Hindlimb muscle (tissue), 1 donor: ENCODE measurements at regions not wholly inside any gene's neighbourhood (a gene's known extent, or its start where the extent isn't known, plus 50 kb on each side); places are given as distances from the start of the nearest gene placed in this dataset.
A peak's percentile ranks its signal among the peaks of the same experiment; 100 is the strongest.
"Not testable (repeated sequence)": the region's sequence is repeated elsewhere in the genome, so short reads cannot be mapped to it uniquely, and the experiment has no call there.

Experiments
- DNase-seq: peaks from one replicate; pipeline ENCODE4 v3.0.0-alpha.2; 2013

DNA sequence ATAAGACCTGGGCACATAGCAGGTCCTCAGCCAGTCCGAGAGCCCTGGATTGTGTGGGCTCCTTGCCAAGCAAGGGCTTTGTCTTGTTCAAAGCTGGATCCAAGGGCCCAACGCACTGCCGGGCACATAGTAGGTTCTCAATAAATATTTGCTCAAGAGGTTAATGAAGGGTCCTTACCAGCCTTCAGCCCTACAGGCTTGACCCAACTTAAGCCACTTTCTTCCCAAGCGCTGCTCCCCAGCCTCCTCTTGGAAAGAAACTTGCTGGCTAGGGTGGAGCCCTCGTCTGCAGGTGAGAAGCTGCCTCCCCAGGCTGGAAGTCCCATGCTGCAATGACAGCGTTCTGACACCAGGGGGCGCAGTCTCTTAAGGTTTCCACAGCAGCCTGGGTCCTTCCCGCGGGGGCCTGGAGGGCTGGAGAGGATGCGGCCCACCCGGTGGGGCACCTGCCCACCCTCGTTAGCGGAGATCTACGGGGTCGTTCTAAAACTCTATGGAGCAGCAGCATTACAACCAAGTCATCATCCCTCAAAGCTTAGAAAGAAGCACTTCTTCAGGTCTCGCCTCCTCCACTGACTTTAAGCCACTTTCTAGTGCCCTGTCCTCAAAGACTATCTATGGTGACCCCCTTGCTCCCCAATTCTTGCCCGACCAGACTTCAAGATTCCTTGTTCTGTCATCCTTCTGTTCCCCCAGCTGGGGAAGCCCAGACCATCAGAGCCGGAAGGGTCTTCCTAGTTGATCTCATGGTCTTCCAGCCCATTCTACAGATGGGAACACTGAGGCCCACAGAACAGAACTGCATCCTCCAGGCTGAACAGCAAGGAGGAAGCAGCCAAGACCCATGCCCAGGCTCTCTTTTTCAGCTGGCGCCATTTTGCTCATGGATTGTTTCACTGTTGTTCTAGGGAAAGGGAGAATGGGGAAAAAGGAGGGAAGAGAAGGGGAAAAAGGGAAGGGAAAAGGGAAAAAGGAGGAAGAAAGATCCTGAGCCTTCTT is 115.4 kb downstream of the LHX2 start:
- peak; percentile 59 for DNase-seq

- DNase-seq = no peak
Observed at GRCh38 chr9:124128568-124129166, 117.1 kb downstream of the LHX2 start.

- no peak for DNase-seq
Observed at GRCh38 chr9:124130277-124131075, 118.9 kb downstream of the LHX2 start.

- not testable (repeated sequence) for DNase-seq
Observed at GRCh38 chr9:124131518-124131917, 120.0 kb downstream of the LHX2 start.

GRCh38 chr9:124132671-124133147 is 121.1 kb downstream of the LHX2 start:
- DNase-seq = no peak

DNA sequence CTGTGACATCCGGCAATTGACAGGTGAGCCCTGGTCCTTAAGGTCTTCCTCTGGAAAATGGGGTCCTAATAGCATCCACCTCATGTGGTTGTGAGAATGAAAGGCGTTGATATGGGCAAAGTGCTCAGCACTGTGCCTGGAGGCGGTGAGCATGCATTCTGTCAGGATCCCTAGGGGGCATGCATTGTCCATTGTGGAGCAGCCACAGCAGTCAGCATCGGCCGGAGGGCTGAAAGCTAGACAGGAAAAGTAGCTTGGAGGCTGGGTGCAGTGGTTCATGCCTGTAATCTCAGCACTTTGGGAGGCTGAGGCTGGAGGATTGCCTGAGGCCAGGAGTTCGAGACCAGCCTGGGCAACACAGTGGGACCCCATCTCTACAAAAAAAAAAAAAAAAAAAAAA is 122.2 kb downstream of the LHX2 start:
- no peak for DNase-seq

DNA sequence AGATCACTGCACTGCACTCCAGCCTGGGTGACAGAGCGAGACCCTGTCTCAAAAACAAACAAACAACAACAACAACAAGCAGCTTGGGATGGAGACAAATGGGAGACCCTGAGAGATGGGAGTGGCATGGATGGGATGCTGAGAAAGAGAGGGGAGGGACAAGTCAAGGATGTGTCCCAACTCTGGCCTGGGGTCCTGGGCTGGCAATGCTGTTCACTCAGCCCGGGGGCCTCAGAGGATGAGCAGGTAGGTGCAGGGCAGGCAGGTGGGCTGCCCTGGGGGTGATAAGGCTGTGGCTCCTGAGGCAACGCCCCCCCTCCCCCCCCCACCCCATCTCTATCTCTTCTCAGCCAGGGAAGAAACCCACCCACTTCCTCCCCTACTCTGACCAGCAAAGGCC is 123.0 kb downstream of the LHX2 start:
- DNase-seq = no peak

GRCh38 chr9:124135813-124136365 is 121.9 kb upstream of the NEK6 start:
- DNase-seq = no peak

DNA sequence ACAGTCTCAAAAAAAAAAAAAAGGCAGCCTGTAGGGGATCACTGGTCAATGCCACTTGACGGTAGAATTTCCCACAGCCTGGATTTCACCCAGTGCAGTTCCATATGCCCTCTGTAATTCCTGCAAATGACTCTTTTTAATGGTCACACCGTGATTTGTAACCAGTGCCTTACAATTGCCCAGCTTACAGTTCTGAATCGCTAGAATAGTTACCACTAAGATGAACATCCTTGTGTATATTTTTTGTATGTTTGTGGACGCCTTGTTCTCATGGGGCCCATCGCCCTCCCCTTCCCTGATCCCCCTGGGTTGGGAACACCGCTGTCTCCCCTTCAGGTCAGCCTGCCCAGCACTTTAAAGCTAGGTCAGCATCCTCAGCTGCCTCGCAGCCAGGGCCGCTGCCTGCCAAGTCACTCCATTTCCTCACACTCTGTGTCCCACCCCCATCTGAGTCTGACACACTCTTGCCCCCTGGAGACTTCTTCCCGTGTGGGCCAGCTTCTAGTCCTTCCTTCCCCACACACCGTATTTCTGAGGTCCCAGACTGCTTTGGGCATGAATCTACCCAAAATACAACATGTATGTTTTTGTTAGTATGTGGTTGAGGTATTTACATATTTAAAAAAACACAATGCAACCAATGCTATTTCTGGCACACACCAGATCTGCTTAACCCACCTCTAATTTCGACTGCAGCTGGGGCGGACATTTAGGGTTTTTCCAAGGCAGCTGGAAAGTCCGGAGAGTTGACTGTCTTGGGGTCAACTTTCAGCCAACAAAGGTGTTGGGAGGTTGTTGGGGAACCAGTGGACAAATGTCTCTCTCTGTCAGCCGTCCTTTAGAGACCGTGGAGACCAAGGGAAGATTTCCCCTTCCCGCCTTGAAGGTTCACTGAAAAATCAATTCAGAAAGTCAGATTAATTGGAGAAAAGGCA is 120.5 kb upstream of the NEK6 start:
- no peak for DNase-seq

DNA sequence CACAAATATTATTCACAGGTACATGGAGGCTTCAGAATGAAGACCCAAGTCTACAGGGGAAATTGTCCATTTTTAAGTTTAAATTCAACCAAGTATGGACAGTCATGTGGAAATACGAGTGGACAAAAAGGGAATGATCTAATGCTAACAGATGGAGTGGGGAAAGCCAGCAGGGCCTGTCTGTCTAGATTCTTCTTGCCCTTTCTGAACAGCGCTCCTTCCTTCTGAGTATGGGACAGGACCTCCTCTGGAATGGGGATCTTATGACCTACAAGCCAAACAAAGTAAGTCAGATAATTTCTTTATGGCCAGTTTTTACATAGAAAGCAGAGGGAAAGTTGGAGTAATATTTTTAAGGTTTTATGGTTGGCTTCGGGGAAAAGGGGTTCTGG is 119.8 kb upstream of the NEK6 start:
- no peak for DNase-seq

- no peak for DNase-seq
Observed at GRCh38 chr9:124139001-124139400, 118.7 kb upstream of the NEK6 start.

- DNase-seq = no peak
Observed at GRCh38 chr9:124140941-124141568, 116.7 kb upstream of the NEK6 start.

- not testable (repeated sequence) for DNase-seq
Observed at GRCh38 chr9:124144561-124145123, 113.1 kb upstream of the NEK6 start.

DNA sequence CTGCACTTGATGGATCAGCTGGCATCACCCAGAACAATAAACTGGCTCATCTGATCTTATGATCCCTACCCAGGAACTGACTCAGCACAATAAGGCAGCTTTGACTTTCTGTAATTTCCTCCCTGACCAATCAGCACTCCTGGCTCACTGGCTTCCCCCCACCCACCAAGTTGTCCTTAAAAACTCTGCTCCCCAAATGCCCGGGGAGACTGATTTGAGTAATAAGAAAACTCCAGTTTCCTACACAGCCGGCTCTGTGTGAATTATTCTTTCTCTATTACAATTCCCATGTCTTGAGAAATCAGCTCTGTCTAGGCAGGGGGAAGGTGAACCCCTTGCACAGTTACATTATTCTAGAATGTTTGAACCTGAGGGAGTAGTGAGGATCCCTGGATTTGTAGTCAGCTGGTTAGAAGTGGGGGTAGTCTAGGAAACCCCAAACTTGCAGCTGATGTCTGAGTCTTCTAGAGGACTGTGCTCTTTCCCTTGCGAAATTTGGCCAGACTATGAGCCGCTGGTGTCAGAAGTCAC is 111.7 kb upstream of the NEK6 start:
- no peak for DNase-seq

DNA sequence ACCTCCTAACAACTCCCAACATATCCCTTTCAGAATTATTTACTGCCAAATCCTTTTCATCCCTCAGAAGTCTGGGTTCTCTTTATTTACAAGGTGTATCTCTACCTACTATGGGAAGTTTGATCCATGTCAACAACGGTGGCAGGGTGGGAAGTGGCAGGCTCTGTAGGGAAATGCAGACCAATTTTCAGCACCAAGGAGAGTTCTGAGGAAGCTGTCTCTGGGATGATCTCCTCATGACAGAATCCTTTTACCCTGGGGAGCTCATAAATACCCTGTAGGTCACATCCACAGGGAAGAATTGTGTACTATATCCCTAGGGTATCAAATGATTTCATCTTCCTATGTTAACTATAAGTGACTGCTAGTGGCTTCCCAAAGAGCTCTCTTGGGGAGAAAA is 107.8 kb upstream of the NEK6 start:
- DNase-seq = no peak

GRCh38 chr9:124163760-124164255 is 93.9 kb upstream of the NEK6 start:
- DNase-seq = peak; percentile 25

DNA sequence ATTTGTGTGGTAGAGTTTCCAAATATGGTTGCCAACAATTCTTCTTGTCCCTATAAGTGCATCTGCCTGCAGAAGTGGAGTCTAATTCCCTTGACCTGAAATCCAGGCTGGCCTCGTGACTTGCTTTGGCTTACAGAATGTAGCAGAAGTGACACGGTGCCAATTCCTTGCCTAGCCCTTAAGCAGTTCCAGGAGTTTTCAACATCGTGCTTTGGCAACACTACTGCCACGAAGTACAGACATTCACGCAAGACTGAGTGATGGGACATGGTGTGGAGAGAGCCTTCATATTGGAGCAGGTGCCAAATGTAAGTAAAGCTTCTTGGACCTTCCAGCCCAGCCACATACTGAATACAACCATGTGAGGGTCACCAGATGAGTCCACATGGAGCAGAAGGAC is 92.9 kb upstream of the NEK6 start:
- DNase-seq = peak; percentile 13

DNA sequence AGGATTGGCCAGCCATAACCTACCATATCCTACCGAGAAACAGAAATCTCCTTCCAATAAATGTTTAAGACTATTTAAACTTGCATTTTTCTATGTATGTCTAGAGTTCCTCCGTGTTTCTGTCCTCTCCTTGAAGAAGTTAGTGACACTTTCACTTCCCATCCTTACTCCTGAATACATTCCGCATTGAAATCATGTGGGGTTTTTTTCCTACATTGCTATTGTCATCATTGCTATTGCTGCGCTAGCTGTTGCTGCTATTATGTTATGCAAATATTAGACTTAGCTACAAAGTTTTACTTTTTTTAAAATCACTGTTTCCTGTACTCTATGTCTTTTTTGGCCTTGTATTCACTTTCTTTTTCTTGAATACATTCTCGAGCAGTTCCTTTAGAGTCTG is 83.3 kb upstream of the NEK6 start:
- DNase-seq = no peak

DNA sequence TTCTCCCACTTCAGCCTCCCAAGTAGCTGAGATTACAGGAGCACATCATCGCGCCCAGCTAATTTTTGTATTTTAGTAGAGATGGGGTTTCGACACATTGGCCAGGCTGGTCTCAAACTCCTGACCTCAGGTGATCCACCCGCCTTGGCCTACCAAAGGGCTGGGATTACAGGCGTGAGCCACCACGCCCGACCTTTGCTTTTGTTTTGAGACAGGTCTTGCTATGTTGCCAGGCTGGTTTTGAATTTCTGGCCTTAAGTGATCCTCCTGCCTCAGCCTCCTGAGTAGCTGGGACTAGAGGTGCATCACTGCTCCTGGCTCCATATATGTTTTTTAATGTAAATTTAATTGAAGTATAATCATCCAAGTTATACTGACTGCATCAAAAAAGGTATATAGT is 80.2 kb upstream of the NEK6 start:
- not testable (repeated sequence) for DNase-seq
